LNCAP (cell line): ENCODE measurements at regions not wholly inside any gene's neighbourhood (a gene's known extent, or its start where the extent isn't known, plus 50 kb on each side); places are given as distances from the start of the nearest gene placed in this dataset.

ENCODE experiments used
- TF ChIP-seq, protein P1 (sequence below): fragments of 450-650 bp; IDR thresholded peaks from 2 replicates; pipeline ENCODE4 v1.5.1; 2017; ENCODE audit warnings: mild to moderate bottlenecking

DNA sequence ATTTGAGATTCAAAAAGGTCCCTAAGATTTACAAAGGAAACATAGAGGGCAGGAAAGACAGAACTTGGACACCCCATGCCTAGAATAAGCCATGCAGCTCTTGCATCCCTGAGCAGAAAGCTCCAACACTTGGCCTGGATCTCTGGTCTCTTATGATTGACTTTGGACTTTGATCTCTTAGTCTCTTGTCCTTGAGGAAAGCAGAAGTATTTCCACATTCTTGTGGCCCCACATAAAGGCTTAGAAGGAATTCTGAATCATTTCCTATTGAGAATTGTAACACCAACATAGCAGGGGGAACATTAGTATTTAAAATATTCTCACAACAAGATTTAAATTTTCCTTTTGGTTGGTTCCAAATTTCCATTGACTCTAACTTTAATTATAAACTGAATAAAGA lies 283.7 kb upstream of the PRKD1 start:
- TF ChIP-seq, protein P1, sequence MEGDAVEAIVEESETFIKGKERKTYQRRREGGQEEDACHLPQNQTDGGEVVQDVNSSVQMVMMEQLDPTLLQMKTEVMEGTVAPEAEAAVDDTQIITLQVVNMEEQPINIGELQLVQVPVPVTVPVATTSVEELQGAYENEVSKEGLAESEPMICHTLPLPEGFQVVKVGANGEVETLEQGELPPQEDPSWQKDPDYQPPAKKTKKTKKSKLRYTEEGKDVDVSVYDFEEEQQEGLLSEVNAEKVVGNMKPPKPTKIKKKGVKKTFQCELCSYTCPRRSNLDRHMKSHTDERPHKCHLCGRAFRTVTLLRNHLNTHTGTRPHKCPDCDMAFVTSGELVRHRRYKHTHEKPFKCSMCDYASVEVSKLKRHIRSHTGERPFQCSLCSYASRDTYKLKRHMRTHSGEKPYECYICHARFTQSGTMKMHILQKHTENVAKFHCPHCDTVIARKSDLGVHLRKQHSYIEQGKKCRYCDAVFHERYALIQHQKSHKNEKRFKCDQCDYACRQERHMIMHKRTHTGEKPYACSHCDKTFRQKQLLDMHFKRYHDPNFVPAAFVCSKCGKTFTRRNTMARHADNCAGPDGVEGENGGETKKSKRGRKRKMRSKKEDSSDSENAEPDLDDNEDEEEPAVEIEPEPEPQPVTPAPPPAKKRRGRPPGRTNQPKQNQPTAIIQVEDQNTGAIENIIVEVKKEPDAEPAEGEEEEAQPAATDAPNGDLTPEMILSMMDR: no peak

DNA sequence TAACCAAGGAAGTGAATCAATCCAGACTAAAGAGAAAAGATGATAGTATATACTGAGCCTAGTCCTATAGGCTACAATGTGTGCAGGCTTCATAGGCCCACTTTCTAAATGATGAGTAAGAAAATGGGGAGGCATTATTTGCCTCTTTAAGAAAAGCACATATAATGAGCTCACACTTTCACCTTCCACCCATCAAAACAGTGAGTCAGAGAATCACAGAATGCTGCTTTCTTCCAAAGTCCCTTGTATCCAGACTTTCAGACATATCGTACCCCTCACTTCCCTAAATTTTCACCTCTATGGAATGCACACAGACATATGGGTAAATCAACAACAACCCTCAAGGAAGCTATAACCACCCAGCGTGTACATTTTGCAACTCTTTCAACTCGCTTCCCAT lies 286.4 kb upstream of the PRKD1 start:
- TF ChIP-seq, protein P1: no peak

DNA sequence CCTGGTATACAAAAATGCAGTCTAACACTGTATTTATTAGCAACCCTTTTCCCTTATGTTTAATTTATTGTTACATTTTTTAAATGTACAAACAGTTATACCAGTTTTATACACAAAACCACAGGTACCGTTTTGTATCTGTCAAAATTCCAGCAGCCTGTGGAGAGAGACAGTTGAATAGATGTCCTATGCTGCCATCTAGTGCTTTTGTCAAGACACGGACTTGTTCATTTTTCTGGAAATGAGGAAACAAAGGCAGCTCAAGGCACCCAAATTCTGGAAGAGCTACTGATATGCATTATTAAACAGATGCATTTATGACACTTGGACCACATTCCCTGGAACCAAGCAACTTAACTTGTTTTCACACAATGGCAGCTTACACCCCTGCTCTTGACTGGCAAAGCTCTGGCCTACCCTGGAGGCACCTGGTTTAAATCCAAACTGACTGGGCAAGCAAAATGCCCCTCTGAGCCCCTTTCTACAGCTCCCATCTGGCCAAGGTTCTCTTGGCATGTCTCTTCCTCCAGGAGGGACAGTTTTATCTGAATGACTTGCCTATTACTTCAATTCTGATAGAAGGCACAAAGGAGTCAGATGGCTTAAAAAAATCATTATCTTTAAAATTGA lies 286.9 kb upstream of the PRKD1 start:
- TF ChIP-seq, protein P1: peak; percentile 70

DNA sequence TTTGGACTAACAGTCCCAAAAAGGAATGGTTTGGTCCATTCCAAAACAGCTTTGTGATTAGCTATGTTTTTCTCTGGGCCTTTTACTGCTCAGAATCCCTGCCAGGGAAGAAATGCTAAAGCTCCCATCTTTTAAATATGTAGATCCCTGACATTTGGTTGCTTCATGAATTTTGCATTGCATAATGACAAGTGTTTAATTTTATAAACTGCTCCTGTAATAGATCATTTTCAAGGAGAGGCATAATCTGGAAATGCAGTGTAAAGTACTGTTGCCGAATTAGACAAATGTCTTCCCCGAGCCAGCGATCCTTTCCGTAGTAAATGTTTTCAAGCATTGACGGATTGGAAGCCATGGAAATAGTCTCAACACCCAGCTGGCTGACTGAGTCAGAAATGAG lies 291.3 kb upstream of the PRKD1 start:
- TF ChIP-seq, protein P1: no peak

DNA sequence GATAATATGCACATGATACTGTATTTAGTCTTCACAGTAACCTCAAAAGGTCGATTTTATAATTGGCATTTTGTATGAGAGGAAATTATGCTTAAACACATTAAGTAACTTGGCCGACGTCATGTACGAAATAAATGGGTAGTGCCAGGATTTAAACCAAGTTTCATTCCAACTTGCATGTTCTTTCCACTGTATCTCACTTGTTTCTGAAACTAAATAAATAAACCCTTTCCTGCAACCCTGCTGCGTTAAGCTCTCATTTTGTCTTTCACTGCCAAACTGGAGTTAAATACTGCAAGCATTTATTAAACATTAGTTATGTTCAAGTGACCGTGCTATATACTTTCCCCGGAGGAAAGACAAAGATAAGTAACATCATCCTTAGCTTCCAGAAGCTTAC lies 293.9 kb upstream of the PRKD1 start:
- TF ChIP-seq, protein P1: no peak

DNA sequence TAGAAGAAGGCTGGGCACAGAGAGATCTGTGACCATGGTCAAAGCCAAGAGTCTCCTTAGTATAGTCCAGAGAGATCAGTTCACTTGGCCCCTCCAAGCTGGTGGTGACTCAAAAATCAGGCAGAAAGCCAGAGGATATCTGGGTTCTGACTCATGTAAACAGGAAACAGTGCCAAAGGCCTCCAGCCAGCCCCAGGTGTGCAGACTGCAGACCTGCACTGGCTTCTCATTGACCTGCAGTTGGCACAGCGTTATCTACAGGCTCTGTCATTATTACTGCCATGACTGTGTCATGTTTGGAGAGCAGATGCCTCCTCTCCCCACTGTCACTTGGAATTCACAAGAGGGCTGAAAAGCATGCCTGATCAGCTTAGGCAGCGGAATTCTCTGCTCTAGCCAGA lies 295.7 kb upstream of the PRKD1 start:
- TF ChIP-seq, protein P1: no peak

DNA sequence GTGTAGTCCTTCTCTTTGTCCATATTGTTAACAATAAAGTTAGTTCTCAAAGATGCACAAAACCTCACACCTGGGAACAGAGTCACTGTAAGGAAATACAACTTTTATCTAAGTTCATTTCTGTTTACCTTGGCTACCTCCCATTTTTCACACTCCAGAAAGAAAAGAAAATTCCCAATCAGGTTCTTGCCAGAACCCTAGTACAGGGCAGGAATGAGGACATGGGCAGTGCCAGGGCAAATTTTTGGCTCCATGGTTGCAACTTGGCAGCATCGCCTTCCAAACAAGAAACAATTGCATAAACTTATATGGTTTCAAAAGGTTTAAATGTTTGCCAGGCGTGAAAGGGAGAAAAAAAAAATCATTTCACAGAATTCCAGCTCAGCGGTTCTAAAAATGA lies 296.3 kb upstream of the PRKD1 start:
- TF ChIP-seq, protein P1: no peak

DNA sequence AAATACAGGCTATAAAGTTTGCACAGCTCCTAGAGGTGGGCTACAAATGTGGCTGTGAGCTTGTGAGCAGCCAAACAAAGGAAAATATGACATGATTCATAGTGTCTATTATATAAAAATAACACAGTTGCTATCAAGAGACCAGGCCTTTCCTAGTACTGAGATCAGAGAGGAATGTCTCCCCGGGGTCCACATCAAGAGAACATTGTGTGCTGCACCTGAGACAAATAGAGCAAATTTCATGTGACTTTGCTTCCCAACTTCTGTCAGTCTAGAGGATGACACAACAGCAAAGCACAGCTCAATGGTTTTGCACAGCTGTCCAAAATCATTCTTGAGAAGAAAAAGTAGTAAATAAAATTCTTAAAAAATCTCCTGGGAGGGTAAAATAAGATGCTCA lies 297.5 kb upstream of the PRKD1 start:
- TF ChIP-seq, protein P1: no peak
